Activated T-cell treated with anti-CD3 and anti-CD28 coated beads for 1 hour (primary cell): ENCODE measurements at regions not wholly inside any gene's neighbourhood (a gene's known extent, or its start where the extent isn't known, plus 50 kb on each side); places are given as distances from the start of the nearest gene placed in this dataset.
"Not testable (repeated sequence)": the region's sequence is repeated elsewhere in the genome, so short reads cannot be mapped to it uniquely, and the experiment has no call there.

ENCODE experiments used
- DNase-seq: peaks from one replicate; pipeline ENCODE4 v3.0.0-alpha.2; 2020; ENCODE audit warnings: low read depth

GRCh38 chr3:104266219-104266618, 1100.5 kb upstream of the ALCAM start:
- not testable (repeated sequence) for DNase-seq

DNA sequence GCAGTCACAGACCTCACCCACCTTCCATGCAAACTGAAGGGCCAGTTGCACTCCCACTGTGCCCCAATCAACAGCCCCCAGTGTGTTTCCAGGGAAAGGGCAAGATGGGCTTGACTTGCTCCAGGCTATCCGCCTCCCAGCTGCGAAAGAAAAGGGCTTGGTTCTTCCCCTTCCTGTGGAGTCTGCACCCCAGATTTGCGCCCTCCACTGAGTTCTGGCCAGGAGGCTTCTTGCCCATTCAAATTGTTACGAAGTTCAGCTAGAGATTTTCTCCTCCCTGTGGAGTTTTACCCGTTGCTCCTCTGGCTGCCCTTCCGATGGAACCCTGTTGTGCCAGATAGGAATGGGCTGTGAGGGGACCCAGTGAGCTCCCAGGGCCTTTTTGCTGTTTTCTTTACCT, 1096.9 kb upstream of the ALCAM start:
- no peak for DNase-seq

DNA sequence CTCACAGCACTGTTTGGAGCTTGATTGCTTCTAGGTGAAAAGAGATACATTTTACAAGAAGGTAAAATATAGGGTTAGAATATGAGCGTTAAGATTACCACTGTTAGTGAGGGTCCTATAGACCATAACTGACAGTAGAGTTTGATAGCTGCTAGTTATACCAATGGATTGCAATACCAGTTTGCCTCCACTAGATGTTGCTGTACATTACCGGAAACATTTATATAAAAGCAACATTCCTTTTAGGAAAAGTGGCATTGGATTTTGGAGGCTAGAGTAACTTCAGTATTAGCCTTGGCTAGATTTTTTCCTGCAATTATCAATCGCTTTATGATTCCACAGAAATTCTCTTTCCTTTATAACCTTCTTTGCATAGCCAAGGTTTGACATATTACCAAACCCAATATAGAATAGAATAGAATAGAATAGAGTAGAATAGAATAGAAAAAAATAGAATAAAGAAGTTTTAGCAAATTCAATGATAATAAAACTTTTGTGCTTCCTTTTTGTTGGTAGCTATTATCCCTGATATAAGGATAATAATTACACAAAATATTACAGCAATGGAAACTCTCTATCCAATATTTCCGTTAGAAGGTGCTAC, 1093.6 kb upstream of the ALCAM start:
- no peak for DNase-seq

DNA sequence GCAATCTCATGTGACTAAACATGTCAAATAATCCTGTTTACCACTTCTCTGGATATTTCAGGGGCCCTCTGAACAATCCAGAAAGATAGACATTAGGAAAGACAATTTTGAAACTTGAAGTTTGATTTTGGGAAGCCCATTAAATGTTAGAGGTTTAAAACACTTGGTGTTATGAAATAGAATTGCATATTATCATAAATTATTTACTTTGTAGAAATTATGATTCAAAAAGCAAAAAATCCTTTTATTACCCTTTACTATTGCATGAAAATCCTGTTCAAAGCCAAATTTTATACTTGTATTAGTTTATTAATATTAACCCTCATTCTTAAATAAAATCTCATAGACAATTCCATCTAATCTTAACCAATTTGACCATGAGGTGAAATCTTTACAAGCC, 1091.5 kb upstream of the ALCAM start:
- no peak for DNase-seq

GRCh38 chr3:104279617-104280016, 1087.1 kb upstream of the ALCAM start:
- no peak for DNase-seq

DNA sequence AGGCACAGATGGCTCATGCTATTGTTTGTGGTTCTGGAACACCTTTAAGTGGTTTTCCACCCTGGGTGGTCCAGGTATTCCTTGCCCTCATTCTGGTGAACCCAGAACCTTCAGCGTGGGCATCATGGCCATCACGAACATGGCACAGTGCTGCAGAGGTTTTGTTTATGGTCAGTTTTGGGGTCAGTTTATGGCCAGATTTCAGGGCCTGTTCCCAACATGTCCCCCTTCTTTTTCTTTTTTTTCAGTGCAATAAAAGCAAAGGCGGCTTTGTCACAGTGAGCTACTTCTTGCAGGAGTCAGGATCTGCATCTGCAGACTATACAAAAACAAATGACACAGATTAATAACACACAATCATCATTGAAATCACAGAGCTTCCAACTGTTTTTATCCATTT, 1085.0 kb upstream of the ALCAM start:
- DNase-seq, result no peak

GRCh38 chr3:104286645-104287044, 1080.1 kb upstream of the ALCAM start:
- DNase-seq, result no peak

DNA sequence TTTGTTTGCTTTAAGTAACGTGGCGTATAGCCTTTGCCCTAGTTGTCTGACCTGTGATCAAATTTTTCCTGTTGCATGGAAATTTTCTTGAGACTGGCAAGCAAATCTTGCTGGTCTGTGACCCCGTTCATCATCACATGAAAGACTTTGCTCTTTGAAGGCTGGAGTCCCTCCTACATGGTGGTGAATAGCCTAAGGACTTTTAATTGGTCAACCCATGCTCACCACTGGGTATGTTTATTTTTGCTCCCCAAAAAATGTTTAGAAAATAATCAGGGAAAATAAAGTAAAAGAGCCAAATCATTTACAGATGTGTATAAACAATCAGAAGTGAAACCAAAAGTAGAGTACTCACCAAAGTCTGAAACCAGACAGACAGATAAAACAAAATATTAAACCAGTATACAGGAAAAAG, 1075.3 kb upstream of the ALCAM start:
- DNase-seq, result no peak

DNA sequence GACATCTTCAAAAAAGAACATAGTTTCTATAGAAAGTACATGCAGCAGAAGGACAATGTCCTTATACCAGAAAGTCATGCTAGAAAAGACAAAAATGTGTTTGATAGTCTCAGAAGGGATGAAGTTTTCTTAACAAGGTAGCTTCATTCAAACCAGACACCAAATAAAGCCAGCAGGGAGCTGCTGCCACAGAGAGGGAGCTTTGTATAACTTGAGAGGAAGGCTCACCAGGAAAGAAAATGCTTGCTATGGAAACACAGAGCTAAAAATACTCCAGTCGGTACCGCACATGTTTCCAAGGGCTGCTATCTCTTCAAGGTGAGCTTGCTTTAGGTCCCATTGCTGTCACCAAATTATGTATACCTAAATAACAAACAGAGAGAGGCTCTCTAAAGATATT, 1074.8 kb upstream of the ALCAM start:
- DNase-seq, result no peak

- no peak for DNase-seq
Measured at GRCh38 chr3:104297617-104298016, 1069.1 kb upstream of the ALCAM start.

DNA sequence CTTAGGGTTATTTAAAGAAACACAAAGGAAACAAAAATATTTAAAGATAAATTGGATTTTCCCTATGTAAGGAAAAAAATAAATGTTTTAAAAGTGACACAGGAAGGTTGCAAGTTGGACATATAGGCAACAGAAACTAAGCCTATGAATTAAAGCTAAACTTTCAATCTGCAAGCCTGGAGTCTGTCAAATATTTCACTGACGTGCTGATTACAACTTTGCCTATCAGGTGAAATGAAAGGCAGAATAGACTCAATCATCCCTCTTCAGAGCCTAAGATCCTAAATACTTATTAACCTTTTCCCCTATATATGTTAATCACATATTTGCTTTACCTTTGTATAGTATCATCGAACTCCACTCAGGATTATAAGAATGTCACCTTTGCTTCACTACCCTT, 1068.0 kb upstream of the ALCAM start:
- DNase-seq, result no peak

GRCh38 chr3:104316118-104316517, 1050.6 kb upstream of the ALCAM start:
- DNase-seq, result no peak

DNA sequence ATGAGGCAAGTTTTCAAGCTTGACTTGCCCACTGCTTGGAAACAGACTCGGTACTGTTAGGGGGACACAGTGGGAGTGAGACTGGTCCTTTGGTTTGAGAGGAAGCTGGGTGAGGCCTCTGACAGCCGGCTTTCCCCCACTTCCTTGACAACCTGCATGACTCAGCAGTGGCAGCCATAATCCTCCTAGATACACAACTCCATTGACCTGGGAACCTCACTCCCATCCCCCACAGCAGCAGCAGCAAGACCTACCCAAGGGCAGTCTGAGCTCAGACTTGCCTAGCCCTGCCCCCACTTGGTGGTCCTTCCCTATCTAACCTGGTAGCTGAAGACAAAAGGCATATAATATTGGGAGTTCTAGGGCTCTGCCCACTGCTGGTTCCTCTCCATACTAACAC, 1043.5 kb upstream of the ALCAM start:
- DNase-seq, result no peak

DNA sequence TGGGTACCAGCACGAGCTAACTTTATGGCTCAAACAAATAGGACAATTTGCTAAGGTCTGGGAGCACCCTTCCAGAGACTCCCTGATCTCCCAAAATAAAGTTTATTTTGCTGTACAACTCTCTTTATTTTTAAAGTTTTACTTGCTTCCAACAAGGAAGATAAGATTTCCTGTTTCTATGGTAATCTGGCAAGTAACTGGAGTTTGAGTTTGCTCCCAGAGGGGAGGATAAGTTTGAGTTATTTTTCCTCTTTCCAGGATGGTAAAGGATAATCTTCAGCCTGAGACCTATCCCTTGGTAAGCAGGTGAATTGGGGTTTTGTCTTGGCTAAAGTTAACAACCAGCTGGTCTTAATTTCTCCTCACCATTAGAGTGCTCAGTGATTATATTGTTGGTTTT, 1019.4 kb upstream of the ALCAM start:
- DNase-seq, result no peak

DNA sequence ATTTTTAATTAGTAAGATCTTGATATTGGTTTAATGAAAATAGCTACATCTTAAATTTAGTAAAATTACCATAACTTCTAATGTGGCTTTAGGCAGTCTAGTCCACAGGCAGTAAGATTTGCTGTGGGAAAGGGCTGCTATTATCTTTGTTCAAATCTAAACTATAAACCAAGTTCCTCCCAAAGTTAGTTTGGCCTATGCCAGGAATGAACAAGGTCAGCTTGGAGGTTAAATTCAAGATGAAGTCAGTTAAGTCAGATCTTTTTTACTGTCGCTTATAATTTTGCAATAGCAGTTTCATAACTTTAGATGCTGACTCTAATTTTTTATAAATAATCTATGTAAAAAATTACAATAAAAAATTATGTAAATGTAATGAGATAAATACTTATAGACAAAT, 1016.9 kb upstream of the ALCAM start:
- no peak for DNase-seq

DNA sequence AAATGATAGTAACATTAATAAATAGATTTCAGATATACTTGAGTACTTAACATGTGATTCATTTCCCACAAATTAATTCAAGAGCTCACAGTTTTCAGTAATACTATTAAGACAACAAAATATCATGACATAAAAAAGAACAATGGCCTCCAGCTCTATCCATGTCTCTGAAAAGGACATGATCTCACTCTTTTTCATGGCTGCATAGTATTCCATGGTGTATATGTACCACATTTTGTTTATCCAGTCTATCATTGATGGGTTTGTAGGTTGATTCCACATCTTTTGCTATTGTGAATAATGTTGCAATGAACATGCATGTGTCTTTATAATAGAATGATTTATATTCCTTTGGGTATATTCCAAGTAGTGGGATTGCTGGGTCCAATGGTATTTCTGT, 1012.8 kb upstream of the ALCAM start:
- no peak for DNase-seq

GRCh38 chr3:104359546-104359945, 1007.2 kb upstream of the ALCAM start:
- DNase-seq, result no peak

DNA sequence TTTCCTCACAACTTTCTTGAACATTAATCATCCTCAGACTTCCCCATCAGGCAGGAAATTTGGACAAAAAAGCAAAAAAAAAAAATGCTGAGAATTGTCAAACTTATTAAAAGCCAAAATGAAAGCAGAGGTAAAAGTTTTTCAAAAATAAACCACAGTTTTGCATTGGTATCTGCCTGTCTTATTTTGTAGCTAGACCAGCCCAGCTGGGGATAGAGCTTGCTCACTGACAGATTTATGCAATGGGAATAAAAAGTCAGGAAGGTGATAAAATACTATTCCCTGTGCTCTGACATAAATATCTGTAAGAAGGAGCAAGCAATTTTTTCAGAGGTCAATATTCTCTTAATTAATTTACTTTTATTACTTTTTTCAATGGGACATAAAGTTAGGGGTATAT, 1006.7 kb upstream of the ALCAM start:
- DNase-seq, result no peak

DNA sequence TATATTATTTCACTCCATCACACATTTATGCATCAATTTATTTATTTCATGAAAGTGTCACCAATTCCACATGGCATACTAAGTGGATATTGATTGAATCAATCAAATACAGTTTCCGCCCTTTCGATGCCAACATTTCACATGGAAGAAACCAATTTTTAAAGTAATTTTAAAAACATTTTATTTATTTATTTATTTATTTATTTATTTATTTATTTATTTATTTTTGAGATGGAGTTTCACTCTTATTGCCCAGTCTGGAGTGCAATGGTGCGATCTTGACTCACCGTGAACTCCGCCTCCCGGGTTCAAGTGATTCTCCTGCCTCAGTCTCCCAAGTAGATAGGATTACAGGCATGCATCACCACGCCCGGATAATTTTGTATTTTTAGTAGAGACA, 1005.0 kb upstream of the ALCAM start:
- DNase-seq, result not testable (repeated sequence)

GRCh38 chr3:104362319-104362718, 1004.4 kb upstream of the ALCAM start:
- no peak for DNase-seq

DNA sequence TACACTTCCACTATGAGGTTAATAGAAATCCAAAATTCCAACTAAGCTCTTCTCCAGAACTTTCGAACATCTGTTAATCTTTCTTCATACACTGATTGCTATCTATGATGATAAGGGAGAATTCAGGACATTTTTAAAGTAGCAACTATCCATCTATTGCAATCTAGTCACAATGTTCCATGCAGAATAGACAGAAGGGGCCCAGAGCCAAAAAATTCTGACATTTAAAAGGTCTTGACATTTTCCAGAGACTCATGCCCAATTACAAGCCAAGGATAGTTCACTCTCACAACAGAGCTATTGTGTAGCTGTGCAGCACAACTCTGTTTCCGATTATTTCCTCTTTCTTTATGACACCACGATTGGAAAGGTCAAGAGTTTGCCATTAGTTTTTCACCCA, 999.7 kb upstream of the ALCAM start:
- DNase-seq, result no peak

DNA sequence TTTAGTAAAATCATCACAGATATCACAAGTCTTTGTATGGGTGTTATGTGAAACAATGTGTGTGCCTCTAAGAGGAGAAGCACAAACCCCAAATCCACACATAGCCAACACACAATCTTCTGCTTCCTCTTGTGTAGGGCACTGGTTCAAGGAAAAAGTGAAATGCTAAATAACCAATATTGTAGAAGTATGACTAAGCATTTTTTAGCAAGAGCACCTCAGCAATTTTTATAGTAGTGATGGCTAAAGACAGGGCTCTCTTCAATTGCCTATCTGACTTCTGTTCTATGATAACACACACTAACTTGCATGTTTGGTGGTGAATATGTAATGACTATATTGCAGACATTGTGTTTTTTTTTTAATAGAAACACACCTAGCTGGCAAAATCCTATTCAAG, 997.9 kb upstream of the ALCAM start:
- DNase-seq, result no peak

DNA sequence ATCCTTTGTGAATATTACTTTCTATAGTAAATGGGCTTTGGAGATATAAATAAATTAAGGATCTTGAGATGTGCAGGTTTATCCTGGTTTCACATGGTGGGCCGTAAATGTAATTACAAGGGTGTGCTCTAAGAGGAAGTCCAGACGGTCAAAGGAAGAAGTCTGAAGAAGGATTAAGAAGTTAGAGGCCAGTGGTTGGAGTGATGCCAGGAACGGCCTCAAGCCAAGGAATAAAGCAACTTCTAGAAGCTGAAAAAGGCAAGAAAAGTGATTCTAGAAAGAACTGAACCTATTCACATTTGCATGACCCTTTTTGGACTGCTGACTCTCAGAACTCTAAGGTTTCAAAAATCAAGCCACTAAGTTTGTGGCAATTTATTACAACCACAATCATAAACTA, 981.3 kb upstream of the ALCAM start:
- DNase-seq, result no peak

DNA sequence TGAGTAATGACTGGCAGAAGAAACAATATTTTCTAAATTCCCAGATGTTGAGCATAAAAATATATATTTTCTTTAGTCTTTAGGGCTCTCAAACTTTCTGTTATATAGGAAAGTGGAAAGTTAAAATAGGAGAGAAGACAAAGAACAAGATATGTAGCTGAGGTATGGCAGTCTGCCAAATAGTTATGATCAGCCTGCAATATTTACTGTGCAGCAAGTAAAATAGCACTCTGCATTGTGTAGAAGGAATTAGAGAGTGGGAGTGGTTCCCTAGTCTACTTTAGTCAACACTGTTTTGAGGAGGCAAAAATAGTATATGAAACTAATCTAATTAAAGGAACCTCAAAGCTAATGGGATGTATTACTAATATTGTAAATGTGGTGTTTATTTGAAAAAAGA, 978.1 kb upstream of the ALCAM start:
- DNase-seq, result no peak

- DNase-seq, result no peak
Measured at GRCh38 chr3:104392327-104392726, 974.4 kb upstream of the ALCAM start.
